ENCODE measurements at regions not wholly inside any gene's neighbourhood (a gene's known extent, or its start where the extent isn't known, plus 50 kb on each side); places are given as distances from the start of the nearest gene placed in this dataset.
"Not testable (repeated sequence)": the region's sequence is repeated elsewhere in the genome, so short reads cannot be mapped to it uniquely, and the experiment has no call there.

GRCh38 chr10:20531241-20531883 is 365.7 kb downstream of the NEBL start:
- H3K4me1 ChIP-seq (ENCODE audit: control insufficient read depth, insufficient read depth, low read length); H3K9me1 ChIP-seq (ENCODE audit: insufficient read depth, low read length); H2BK20ac ChIP-seq (ENCODE audit: low read depth, low read length); H2BK15ac ChIP-seq (ENCODE audit: low read depth, low read length); H3K18ac ChIP-seq (ENCODE audit: low read depth, low read length); intact Hi-C loops (cut with micrococcal nuclease); DNase-seq; H4K91ac ChIP-seq (ENCODE audit: insufficient read depth, low read depth, low read length); H2AK9ac ChIP-seq (replicated peaks; ENCODE audit: low read depth, low read length, poor library complexity); H3K9me3 ChIP-seq (ENCODE audit: control insufficient read depth, insufficient read depth, low read length); H4K5ac ChIP-seq (ENCODE audit: low read depth, low read length); H3K27me3 ChIP-seq (ENCODE audit: control insufficient read depth, insufficient read depth, low read length); H3K36me3 ChIP-seq (ENCODE audit: control insufficient read depth, insufficient read depth, low read length); H4K20me1 ChIP-seq (ENCODE audit: insufficient read depth, low read length); H3K56ac ChIP-seq (ENCODE audit: extremely low read depth, insufficient read depth, low read length); BruUV-seq (replicated peaks); H3K79me1 ChIP-seq (ENCODE audit: low read depth in 1 of 2, low read length in 2 of 2); H3K4ac ChIP-seq (ENCODE audit: low read depth, low read length); POLR2A ChIA-PET (ENCODE audit: unreplicated experiment); H3K4me2 ChIP-seq (ENCODE audit: low read depth, low read length); H3K23ac ChIP-seq (ENCODE audit: low read depth, low read length); dilution Hi-C loops (cut with HindIII; ENCODE audit: low sequenced_read_pairs, unreplicated experiment); H3K9ac ChIP-seq (ENCODE audit: low read depth, low read length); H2AFZ ChIP-seq (replicated peaks; ENCODE audit: low read length, poor library complexity); H2AK5ac ChIP-seq (ENCODE audit: low read depth, low read length); H2BK120ac ChIP-seq (ENCODE audit: low read depth, low read length); H3K14ac ChIP-seq (replicated peaks; ENCODE audit: low read depth, low read length); H3K4me3 ChIP-seq (ENCODE audit: insufficient read depth, low read depth, low read length); CTCF ChIA-PET; H2BK5ac ChIP-seq (ENCODE audit: low read depth, low read length, poor library complexity, severe bottlenecking); in situ Hi-C loops (cut with MboI; ENCODE audit: low sequenced_read_pairs); H4K8ac ChIP-seq (ENCODE audit: low read depth in 2 of 2, low read length in 2 of 2); ATAC-seq (ENCODE audit: low read depth); H3K27ac ChIP-seq (ENCODE audit: insufficient read depth, low read length): not testable (repeated sequence)
- WGBS, 2 experiments (ENCODE audit: extremely low coverage in 2 of 2, insufficient read length in 1 of 2): no CpG with 5 or more reads among the region's 20 CpGs

Data from IMR-90 (cell line).